SHP77 treated with DMSO at 0.1 percent for 48 hours (cell line): ENCODE measurements at regions not wholly inside any gene's neighbourhood (a gene's known extent, or its start where the extent isn't known, plus 50 kb on each side); places are given as distances from the start of the nearest gene placed in this dataset.
"Not testable (repeated sequence)": the region's sequence is repeated elsewhere in the genome, so short reads cannot be mapped to it uniquely, and the experiment has no call there.

Experiments used
- DNase-seq: peaks from one replicate; lab custom pipeline; 2025; lab: John Stamatoyannopoulos, UW

GRCh38 chr14:105752420-105752819 lies 226.0 kb downstream of the TMEM121 start:
- not testable (repeated sequence) for DNase-seq

- no peak for DNase-seq
These were observed 234.4 kb downstream of the TMEM121 start for GRCh38 chr14:105760691-105761344.

- DNase-seq = not testable (repeated sequence)
These were observed 235.0 kb downstream of the TMEM121 start for GRCh38 chr14:105761345-105761740.

GRCh38 chr14:105761842-105762241 lies 235.5 kb downstream of the TMEM121 start:
- DNase-seq = no peak

- not testable (repeated sequence) for DNase-seq
These were observed 235.9 kb downstream of the TMEM121 start for GRCh38 chr14:105762262-105762661.

- not testable (repeated sequence) for DNase-seq
These were observed 238.0 kb downstream of the TMEM121 start for GRCh38 chr14:105764254-105764901.

- DNase-seq = not testable (repeated sequence)
These were observed 238.9 kb downstream of the TMEM121 start for GRCh38 chr14:105765072-105765825.

- DNase-seq = no peak
These were observed 239.7 kb downstream of the TMEM121 start for GRCh38 chr14:105765893-105766614.

- DNase-seq = no peak
These were observed 240.9 kb downstream of the TMEM121 start for GRCh38 chr14:105767315-105767714.

GRCh38 chr14:105768039-105768438 lies 241.7 kb downstream of the TMEM121 start:
- not testable (repeated sequence) for DNase-seq

- not testable (repeated sequence) for DNase-seq
These were observed 242.8 kb downstream of the TMEM121 start for GRCh38 chr14:105769061-105769730.

GRCh38 chr14:105770619-105771216 lies 244.3 kb downstream of the TMEM121 start:
- not testable (repeated sequence) for DNase-seq

GRCh38 chr14:105771261-105772226 lies 245.2 kb downstream of the TMEM121 start:
- DNase-seq = not testable (repeated sequence)

GRCh38 chr14:105772710-105773250 lies 246.4 kb downstream of the TMEM121 start:
- not testable (repeated sequence) for DNase-seq

- no peak for DNase-seq
These were observed 247.2 kb downstream of the TMEM121 start for GRCh38 chr14:105773584-105773983.

- DNase-seq = no peak
These were observed 247.6 kb downstream of the TMEM121 start for GRCh38 chr14:105774001-105774400.

GRCh38 chr14:105774585-105775348 lies 248.4 kb downstream of the TMEM121 start:
- DNase-seq = not testable (repeated sequence)

- DNase-seq = not testable (repeated sequence)
These were observed 249.1 kb downstream of the TMEM121 start for GRCh38 chr14:105775349-105775923.
